ENCODE measurements at regions not wholly inside any gene's neighbourhood (a gene's known extent, or its start where the extent isn't known, plus 50 kb on each side); places are given as distances from the start of the nearest gene placed in this dataset.

- Mint-ChIP-seq H3K27me3 (no peaks in the 10 kb centered on the region), H3K9me3 (peaks cover 8% of the 10 kb centered on the region), H3K36me3 (no peaks in the 10 kb centered on the region), H3K4me3 (no peak overlapping the region), H3K27ac (no peak overlapping the region), H3K4me1 (ENCODE audit: unreplicated experiment) (peaks cover 20% of the 10 kb centered on the region)
- no peak for DNase-seq (ENCODE audit: extremely low spot score, unreplicated experiment)
- TF ChIP-seq, protein P1, sequence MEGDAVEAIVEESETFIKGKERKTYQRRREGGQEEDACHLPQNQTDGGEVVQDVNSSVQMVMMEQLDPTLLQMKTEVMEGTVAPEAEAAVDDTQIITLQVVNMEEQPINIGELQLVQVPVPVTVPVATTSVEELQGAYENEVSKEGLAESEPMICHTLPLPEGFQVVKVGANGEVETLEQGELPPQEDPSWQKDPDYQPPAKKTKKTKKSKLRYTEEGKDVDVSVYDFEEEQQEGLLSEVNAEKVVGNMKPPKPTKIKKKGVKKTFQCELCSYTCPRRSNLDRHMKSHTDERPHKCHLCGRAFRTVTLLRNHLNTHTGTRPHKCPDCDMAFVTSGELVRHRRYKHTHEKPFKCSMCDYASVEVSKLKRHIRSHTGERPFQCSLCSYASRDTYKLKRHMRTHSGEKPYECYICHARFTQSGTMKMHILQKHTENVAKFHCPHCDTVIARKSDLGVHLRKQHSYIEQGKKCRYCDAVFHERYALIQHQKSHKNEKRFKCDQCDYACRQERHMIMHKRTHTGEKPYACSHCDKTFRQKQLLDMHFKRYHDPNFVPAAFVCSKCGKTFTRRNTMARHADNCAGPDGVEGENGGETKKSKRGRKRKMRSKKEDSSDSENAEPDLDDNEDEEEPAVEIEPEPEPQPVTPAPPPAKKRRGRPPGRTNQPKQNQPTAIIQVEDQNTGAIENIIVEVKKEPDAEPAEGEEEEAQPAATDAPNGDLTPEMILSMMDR (conservative IDR thresholded peaks at IDR 0.05): no peak
Observed at GRCh38 chr18:62637403-62637802, 77.9 kb upstream of the PHLPP1 start.

GRCh38 chr18:62637807-62638687 is 77.3 kb upstream of the PHLPP1 start:
- H3K9me3 Mint-ChIP-seq: peaks cover 8% of the 10 kb centered on the region
- TF ChIP-seq, protein P1 (conservative IDR thresholded peaks at IDR 0.05): peak; percentile 64

DNA sequence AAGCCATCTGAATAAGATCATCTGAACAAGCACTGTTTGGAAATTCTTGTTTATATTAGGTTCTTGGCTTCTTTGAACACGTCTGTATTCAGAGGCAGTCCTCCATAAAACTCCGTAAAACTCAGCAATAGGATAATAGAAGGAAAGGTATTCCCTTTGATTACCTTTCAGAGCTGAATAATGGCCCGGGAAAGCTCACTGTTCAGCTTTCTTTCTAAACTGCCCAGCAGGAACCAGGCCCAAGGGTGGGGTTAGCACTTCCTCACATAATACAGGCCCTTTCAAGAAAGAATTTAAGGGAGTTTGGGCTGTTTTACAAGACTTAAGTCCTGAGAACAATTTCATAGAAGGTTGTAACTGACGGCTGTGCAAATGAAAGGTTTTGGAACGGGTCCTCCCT is 72.2 kb upstream of the PHLPP1 start:
- TF ChIP-seq, protein P1 (conservative IDR thresholded peaks at IDR 0.05): no peak
- peak overlapping the region; percentile 39 for H3K27ac Mint-ChIP-seq
- H3K36me3 Mint-ChIP-seq: no peaks in the 10 kb centered on the region
- H3K27me3 Mint-ChIP-seq: no peaks in the 10 kb centered on the region
- no peak for DNase-seq (ENCODE audit: extremely low spot score, unreplicated experiment)
- H3K9me3 Mint-ChIP-seq: no peaks in the 10 kb centered on the region
- H3K4me3 Mint-ChIP-seq: no peak overlapping the region
- no peaks in the 10 kb centered on the region for H3K4me1 Mint-ChIP-seq (ENCODE audit: unreplicated experiment)

More at GRCh38 chr18:62637807-62638687, 77.3 kb upstream of the PHLPP1 start:
- H3K27ac Mint-ChIP-seq: no peak overlapping the region
- DNase-seq (ENCODE audit: extremely low spot score, unreplicated experiment): no peak
- H3K4me1 Mint-ChIP-seq (ENCODE audit: unreplicated experiment): peaks cover 19% of the 10 kb centered on the region
- no peaks in the 10 kb centered on the region for H3K36me3 Mint-ChIP-seq
- H3K27me3 Mint-ChIP-seq: no peaks in the 10 kb centered on the region
- no peak overlapping the region for H3K4me3 Mint-ChIP-seq

GRCh38 chr18:62644773-62645172 is 70.6 kb upstream of the PHLPP1 start:
- Mint-ChIP-seq H3K9me3 (no peaks in the 10 kb centered on the region), H3K4me1 (ENCODE audit: unreplicated experiment) (no peaks in the 10 kb centered on the region), H3K27me3 (no peaks in the 10 kb centered on the region), H3K27ac (no peak overlapping the region), H3K36me3 (no peaks in the 10 kb centered on the region), H3K4me3 (no peak overlapping the region)
- no peak for DNase-seq (ENCODE audit: extremely low spot score, unreplicated experiment)
- TF ChIP-seq, protein P1 (conservative IDR thresholded peaks at IDR 0.05): no peak

DNA sequence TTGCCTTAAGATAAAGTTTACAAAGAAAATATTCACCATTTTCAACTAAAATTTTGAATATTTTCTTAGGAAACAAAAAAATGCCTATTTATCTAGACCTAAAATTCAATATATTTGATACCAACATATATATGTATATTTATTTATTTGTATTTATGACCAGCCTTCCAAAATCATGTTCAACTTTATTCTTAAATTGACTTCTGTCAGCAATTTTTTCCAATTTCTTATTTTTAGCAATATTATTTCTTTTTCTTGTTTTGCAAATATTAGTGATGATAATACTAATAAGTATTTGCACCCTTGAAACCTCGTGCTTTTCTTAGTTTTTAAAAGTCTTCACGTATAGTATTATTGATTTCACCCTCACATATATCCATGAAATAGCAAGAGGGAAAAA is 68.2 kb upstream of the PHLPP1 start:
- no peak for DNase-seq (ENCODE audit: extremely low spot score, unreplicated experiment)
- Mint-ChIP-seq H3K36me3 (no peaks in the 10 kb centered on the region), H3K4me3 (no peak overlapping the region), H3K9me3 (no peaks in the 10 kb centered on the region), H3K27me3 (no peaks in the 10 kb centered on the region), H3K27ac (no peak overlapping the region), H3K4me1 (ENCODE audit: unreplicated experiment) (no peaks in the 10 kb centered on the region)
- TF ChIP-seq, protein P1 (conservative IDR thresholded peaks at IDR 0.05): no peak

All from type B pancreatic cell (in vitro differentiated cells).